ENCODE measurements at regions not wholly inside any gene's neighbourhood (a gene's known extent, or its start where the extent isn't known, plus 50 kb on each side); places are given as distances from the start of the nearest gene placed in this dataset.
"Not testable (repeated sequence)": the region's sequence is repeated elsewhere in the genome, so short reads cannot be mapped to it uniquely, and the experiment has no call there.

GRCh38 chr3:177405191-177405672, 207.9 kb upstream of the TBL1XR1 start:
- DNase-seq, result peak; percentile 73

DNA sequence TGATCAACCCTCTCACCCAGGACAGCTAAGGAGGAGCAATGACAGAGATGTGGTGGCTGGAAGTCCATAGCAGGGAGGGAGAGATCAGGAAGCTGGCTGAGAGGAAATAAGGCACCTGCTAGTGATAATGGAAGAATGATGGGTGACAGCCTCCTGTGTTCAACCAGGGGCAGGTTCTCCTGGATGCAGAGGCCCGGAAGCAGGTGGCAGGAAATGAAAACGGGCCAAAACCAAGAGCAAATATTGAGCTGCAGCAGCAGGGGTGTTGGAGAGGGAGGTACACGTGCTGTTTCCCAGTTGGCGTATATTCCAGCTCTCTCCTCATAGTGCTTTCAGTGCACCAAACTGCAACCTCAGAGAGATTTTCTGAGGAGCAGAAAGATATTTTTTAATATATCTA, 213.4 kb upstream of the TBL1XR1 start:
- DNase-seq, result peak; percentile 100

GRCh38 chr3:177411201-177411600, 213.9 kb upstream of the TBL1XR1 start:
- no peak for DNase-seq

DNA sequence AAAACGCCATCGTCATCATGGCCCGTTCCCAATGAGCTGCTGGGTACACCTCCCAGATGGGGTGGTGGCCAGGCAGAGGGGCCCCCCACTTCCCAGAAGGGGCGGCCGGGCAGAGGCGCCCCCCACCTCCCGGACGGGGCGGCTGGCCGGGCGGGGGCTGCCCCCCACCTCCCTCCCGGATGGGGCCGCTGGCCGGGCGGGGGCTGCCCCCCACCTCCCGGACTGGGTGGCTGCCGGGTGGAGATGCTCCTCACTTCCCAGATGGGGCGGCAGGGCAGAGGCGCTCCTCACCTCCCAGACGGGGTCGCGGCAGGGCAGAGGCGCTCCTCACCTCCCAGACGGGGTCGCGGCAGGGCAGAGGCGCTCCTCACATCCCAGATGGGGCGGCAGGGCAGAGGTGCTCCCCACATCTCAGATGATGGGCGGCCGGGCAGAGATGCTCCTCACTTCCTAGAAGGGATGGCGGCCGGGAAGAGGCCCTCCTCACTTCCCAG, 215.4 kb upstream of the TBL1XR1 start:
- DNase-seq, result not testable (repeated sequence)

- DNase-seq, result no peak
These were observed 216.8 kb upstream of the TBL1XR1 start for GRCh38 chr3:177414093-177414492.

DNA sequence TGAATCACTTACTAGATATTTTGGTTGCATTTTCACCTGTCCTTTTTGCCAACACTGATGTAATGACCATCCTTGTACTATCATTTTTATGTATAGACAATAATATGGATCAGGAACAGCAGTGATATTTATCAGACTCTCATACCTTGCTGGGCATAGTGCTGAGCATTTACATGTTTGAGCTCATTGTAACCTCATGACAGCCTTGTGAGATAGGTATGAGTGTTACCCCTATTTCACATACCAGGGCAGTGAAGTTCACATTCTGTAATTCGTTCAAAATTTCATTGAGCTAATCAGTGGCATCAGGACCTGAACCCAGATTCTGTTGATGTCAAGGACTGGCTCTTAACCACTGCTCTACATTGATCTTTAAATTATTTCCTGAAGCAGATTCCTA, 221.5 kb upstream of the TBL1XR1 start:
- no peak for DNase-seq

DNA sequence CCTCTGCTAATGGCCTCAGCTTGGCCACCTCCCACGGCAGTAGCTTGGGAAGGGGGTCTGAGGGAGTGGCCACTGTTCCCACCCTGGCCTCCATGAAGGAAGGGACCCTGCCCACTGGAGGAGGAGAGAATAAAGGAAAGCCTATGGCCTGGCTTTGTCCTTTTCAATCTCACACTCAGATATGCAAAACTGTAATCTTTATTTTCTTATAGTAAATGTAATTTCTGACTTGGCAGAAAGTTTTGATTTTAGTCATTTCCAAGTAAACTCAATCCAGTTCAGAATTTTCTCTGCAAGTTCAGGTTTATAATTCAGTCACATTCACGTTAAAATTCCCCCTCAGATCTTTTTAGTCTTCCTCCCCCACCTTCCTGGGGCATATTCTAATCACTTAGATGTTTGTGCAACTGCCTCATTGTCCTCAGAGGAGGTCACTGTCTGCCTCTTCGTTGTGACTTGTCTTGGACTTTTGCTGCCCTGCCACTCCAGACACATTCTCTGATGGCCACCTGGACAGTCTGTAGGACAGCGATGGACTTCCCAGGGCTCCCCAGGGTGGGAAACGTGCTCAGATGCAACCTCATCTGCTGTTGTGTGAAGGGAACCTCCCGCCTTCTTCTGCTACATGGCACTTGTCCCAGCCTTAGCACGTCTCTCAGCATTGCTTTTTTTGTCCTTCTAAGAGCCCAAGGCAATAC, 222.8 kb upstream of the TBL1XR1 start:
- DNase-seq, result peak; percentile 22

GRCh38 chr3:177420651-177421480, 223.6 kb upstream of the TBL1XR1 start:
- no peak for DNase-seq

- no peak for DNase-seq
These were observed 224.2 kb upstream of the TBL1XR1 start for GRCh38 chr3:177421481-177421785.

- no peak for DNase-seq
These were observed 227.2 kb upstream of the TBL1XR1 start for GRCh38 chr3:177424521-177424920.

- no peak for DNase-seq
These were observed 227.8 kb upstream of the TBL1XR1 start for GRCh38 chr3:177425042-177425441.

GRCh38 chr3:177426106-177426877, 229.0 kb upstream of the TBL1XR1 start:
- DNase-seq, result no peak

GRCh38 chr3:177426878-177427495, 229.7 kb upstream of the TBL1XR1 start:
- no peak for DNase-seq

GRCh38 chr3:177427540-177427939, 230.3 kb upstream of the TBL1XR1 start:
- no peak for DNase-seq

DNA sequence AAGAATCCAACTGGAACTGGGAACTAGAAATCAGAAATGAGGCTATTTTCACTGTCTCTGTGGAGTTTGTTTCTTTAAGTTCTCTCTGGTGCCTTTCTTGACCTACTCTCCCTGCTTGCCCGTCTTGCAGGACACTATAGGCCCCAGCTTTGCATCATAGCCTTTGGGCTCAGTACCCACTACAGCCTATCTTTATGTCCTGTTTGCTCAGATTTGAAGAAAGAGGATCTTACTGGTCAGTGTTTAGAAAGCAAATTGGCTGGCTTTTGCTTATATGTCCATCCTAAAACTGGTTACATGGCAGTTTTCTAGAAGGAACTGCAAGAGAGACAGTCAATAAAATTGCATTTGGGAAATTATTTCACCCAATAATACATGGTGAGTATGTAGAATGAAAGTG, 231.8 kb upstream of the TBL1XR1 start:
- no peak for DNase-seq

DNA sequence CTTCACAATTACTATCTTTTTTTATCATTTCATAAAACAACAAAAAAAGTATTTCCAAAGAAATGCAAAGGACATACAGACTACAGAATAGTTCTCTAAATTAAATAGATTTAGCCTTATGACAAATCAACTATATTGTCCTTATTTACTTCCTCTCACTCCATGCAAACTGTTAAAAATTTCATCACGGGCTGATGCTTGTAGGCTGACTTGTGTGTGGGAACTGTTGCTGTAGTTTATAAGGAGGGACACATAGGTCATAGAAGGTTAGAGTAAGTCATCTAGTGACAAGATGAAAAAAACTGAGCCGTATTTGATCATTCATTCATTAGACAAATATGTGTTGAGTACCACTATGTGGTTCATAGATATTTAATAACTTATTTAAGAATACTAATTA, 232.5 kb upstream of the TBL1XR1 start:
- DNase-seq, result no peak

DNA sequence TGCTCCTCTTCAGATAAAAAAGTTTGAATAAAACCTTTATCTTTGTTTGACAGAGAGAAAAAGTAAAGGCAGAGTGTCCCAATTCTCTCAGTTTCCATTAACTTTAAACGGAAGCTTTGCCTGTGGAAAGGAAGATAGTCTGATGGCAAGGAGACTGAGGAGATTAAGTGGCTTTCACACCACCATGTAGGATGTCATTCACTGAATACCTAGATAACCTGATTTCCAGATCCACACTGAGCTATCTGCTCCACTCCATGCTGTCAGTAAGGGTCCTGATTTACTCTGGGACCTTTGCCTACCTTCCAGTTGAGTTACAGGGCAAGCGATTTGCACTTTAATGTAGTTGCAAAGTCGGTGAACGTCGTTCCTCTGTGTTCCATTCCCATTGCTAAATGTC, 233.4 kb upstream of the TBL1XR1 start:
- DNase-seq, result no peak

- DNase-seq, result peak; percentile 90
These were observed 234.4 kb upstream of the TBL1XR1 start for GRCh38 chr3:177431525-177432176.

DNA sequence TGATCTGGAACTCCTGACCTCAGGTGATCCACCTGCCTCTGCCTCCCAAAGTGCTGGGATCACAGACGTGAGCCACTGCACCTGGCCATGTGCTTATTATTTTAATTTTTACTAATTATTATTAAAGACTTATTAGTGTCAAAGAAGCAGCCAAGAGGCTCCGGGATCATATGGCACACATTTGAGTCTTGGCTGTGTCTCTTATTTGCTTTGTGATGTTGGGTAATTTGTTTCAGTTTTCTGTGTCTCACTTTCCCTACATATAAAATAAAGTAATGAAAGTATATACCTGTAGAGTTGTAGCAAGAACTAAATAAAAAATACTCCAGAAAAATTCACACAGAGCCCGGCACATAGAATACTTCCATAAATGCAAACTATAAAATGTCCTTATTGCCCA, 238.0 kb upstream of the TBL1XR1 start:
- no peak for DNase-seq

- no peak for DNase-seq
These were observed 240.4 kb upstream of the TBL1XR1 start for GRCh38 chr3:177437513-177438337.

DNA sequence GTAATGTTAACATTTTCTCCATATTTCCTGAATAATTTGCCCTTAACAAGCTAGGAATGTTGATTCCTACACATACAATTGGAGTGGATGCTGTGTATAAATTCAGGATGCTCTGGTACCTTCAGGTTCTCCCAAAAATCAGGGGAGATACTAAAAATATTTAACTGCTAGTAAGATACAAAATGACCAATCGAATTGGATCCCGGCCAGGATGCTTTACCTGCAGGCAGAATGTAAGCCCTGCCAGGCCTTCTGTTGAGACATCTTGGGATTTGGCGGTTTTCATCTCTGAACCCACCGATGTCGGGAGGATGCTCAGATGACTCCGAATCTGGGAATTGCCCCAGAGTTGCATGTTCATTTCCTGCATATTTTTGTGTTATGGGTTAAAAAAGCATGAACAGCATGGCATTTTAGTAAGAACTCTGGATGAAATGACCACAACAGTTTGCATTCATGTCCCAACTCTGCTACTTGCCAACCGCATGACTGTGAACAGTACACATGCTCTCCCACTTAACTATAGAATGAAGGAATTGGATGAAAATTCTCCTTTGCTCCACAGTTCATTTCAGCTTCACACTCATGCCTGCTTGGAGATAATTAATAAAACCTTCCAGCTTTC, 241.4 kb upstream of the TBL1XR1 start:
- no peak for DNase-seq

Data from NCI-H146 (cell line).